ENCODE measurements at regions not wholly inside any gene's neighbourhood (a gene's known extent, or its start where the extent isn't known, plus 50 kb on each side); places are given as distances from the start of the nearest gene placed in this dataset.

DNA sequence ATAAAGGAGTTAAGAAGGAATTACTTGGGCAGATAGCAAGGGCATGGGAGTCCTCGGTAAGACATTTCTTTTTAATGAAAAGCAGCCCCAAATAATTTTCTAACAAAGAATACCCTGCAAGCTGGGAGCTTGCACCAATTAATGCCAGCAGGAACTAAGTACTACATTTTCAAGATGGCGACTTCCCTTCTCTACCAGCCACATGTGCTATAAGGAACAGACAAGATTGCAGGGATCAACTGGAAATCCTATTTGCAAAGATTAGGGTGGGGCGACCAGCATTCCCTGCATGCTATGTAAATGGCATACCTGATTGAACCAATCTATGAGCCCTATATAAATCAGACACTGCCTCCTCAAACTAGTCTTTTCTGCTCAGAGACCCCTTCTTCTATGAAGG, 827.5 kb downstream of the ADCYAP1 start:
- 88 to 92% methylated on average over 3 of the region's 3 CpGs for WGBS, 2 donors
- no peak overlapping the region for H3K4me3 ChIP-seq
- no peak overlapping the region for H3K27ac ChIP-seq
- TF ChIP-seq, protein P1, sequence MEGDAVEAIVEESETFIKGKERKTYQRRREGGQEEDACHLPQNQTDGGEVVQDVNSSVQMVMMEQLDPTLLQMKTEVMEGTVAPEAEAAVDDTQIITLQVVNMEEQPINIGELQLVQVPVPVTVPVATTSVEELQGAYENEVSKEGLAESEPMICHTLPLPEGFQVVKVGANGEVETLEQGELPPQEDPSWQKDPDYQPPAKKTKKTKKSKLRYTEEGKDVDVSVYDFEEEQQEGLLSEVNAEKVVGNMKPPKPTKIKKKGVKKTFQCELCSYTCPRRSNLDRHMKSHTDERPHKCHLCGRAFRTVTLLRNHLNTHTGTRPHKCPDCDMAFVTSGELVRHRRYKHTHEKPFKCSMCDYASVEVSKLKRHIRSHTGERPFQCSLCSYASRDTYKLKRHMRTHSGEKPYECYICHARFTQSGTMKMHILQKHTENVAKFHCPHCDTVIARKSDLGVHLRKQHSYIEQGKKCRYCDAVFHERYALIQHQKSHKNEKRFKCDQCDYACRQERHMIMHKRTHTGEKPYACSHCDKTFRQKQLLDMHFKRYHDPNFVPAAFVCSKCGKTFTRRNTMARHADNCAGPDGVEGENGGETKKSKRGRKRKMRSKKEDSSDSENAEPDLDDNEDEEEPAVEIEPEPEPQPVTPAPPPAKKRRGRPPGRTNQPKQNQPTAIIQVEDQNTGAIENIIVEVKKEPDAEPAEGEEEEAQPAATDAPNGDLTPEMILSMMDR (IDR thresholded peaks at IDR 0.05), result no peak
- no peak for TF ChIP-seq POLR2AphosphoS5 (IDR thresholded peaks at IDR 0.05)
- TF ChIP-seq EP300 (IDR thresholded peaks at IDR 0.05), result no peak
- TF ChIP-seq POLR2A (IDR thresholded peaks at IDR 0.05), result no peak
- no peaks in the 10 kb centered on the region for H3K36me3 ChIP-seq
- intact Hi-C loops (cut with DNase I), result no loop called here
- H3K27me3 ChIP-seq, result no peaks in the 10 kb centered on the region
- no peaks in the 10 kb centered on the region for H3K9me3 ChIP-seq
- H3K4me1 ChIP-seq, result no peaks in the 10 kb centered on the region
- no peak for DNase-seq

DNA sequence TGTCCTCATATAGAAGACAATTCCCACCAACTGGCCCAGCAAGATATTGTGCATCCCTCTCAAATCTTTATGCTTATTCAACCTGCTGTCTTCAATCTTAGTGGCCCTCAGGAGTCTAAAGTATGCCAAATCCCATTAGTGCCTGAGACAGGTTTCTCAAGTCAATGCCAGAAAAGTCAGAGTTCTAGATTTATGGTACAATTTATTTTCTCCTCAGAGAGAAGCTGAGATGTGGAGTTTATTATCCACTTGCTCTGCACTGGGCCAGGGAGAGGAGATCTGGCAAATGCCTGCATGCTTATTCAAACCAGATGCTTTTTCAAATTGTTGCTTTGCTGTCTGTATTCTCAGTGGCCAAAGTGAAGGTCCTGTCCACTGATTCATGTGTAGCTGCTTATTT, 825.2 kb downstream of the METTL4 start:
- intact Hi-C loops (cut with DNase I), result no loop called here

DNA sequence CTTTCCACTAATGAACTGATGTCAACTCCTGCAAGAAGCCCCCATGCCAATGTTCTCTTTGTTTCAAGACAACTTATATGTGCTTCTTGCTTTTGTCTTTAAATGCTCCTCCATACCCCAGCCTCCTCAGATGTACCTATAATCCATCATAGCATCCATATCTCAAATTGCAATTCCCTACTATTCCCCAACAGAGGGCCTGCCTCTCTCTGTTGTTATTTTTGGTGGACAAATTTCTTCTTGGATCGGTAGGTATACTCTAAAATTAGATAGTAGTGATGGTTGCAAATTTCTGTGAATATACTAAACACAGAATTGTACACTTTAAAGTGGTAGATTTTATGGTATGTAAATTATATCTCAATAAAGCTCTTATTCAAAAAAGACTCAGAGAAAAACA, 820.1 kb downstream of the METTL4 start:
- no peaks in the 10 kb centered on the region for H3K36me3 ChIP-seq
- intact Hi-C loops (cut with DNase I), result no loop called here
- H3K4me3 ChIP-seq, result no peak overlapping the region
- WGBS, 2 donors, result 52 to 79% methylated on average over 1 of the region's 1 CpG
- no peak for DNase-seq
- H3K9me3 ChIP-seq, result no peaks in the 10 kb centered on the region
- H3K27me3 ChIP-seq, result no peaks in the 10 kb centered on the region
- no peaks in the 10 kb centered on the region for H3K4me1 ChIP-seq
- no peak overlapping the region for H3K27ac ChIP-seq
- no peak for TF ChIP-seq EP300 (IDR thresholded peaks at IDR 0.05)
- no peak for TF ChIP-seq POLR2A (IDR thresholded peaks at IDR 0.05)
- TF ChIP-seq POLR2AphosphoS5 (IDR thresholded peaks at IDR 0.05), result no peak
- TF ChIP-seq, protein P1 (IDR thresholded peaks at IDR 0.05), result no peak

More for the DNA sequence above, 825.2 kb downstream of the METTL4 start:
- Histone ChIP-seq H3K36me3 (no peaks in the 10 kb centered on the region), H3K4me1 (no peaks in the 10 kb centered on the region), H3K4me3 (no peak overlapping the region), H3K27ac (no peak overlapping the region), H3K9me3 (no peaks in the 10 kb centered on the region), H3K27me3 (no peaks in the 10 kb centered on the region)
- no peak for DNase-seq
- TF ChIP-seq EP300 (IDR thresholded peaks at IDR 0.05) (no peak), POLR2A (IDR thresholded peaks at IDR 0.05) (no peak), POLR2AphosphoS5 (IDR thresholded peaks at IDR 0.05) (no peak)
- TF ChIP-seq, protein P1 (IDR thresholded peaks at IDR 0.05), result no peak

DNA sequence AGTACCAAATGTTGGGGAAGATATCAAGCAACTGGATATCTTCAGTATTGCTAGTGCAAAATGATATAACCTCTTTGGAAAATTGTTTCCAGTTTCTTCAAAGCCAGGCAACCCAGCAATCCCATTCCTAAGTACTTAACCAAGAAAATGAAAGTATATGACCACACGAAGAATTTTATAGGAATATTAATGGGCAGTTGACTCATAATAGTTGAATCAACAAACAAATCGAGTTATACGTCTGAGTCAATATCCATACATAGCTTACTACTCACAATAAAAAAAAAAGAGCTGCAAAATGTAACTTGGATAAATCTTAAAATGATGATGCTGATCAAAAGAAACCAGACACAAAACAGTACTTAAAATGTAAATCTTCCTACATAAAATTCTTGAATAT, 810.4 kb downstream of the METTL4 start:
- Histone ChIP-seq H3K4me3 (no peak overlapping the region), H3K36me3 (no peaks in the 10 kb centered on the region), H3K9me3 (no peaks in the 10 kb centered on the region), H3K4me1 (no peaks in the 10 kb centered on the region), H3K27ac (no peak overlapping the region), H3K27me3 (no peaks in the 10 kb centered on the region)
- intact Hi-C loops (cut with DNase I), result no loop called here
- no peak for DNase-seq
- TF ChIP-seq POLR2AphosphoS5 (IDR thresholded peaks at IDR 0.05), result no peak
- TF ChIP-seq, protein P1 (IDR thresholded peaks at IDR 0.05), result no peak
- TF ChIP-seq EP300 (IDR thresholded peaks at IDR 0.05), result no peak
- TF ChIP-seq POLR2A (IDR thresholded peaks at IDR 0.05), result no peak
- WGBS, 2 donors, result 72 to 77% methylated on average over 3 of the region's 3 CpGs

DNA sequence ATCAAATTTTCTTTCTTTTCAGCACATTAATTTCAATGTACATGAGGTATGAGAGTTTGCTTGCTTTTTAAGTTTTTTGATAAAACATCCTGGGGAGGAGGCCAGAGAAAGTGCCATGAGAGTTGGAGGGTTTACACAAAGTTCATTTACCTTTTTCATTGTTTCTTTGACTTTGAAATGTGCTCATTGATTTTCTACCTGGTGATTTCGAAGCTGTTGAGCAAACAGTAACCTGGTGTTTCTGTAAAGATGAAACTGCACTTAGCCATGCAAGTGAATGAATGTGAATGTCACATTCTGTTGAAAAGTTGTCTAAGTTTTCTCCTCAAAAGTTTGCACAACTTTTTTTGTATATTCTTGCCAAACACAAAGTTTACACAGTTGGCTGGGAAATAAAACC, 797.0 kb downstream of the METTL4 start:
- H3K36me3 ChIP-seq, result no peaks in the 10 kb centered on the region
- intact Hi-C loops (cut with DNase I), result no loop called here
- TF ChIP-seq POLR2A (IDR thresholded peaks at IDR 0.05) (no peak), POLR2AphosphoS5 (IDR thresholded peaks at IDR 0.05) (no peak), EP300 (IDR thresholded peaks at IDR 0.05) (no peak)
- TF ChIP-seq, protein P1 (IDR thresholded peaks at IDR 0.05), result no peak

More for the DNA sequence above, 797.0 kb downstream of the METTL4 start:
- Histone ChIP-seq H3K4me1 (no peaks in the 10 kb centered on the region), H3K4me3 (no peak overlapping the region), H3K27ac (no peak overlapping the region), H3K27me3 (no peaks in the 10 kb centered on the region), H3K9me3 (no peaks in the 10 kb centered on the region)
- WGBS, 2 donors, result 32 to 53% methylated on average over 1 of the region's 1 CpG
- no peak for DNase-seq

Measured in sigmoid colon (tissue), 6 donors.